Spleen (tissue), 7 donors: ENCODE measurements at regions not wholly inside any gene's neighbourhood (a gene's known extent, or its start where the extent isn't known, plus 50 kb on each side); places are given as distances from the start of the nearest gene placed in this dataset.

Source experiments
- POLR2A ChIP-seq, 3 donors: fragments of 450-650 bp; IDR thresholded peaks; one replicate each; pipeline ENCODE4 v1.5.1; 2017; ENCODE audit warnings: antibody characterized with exemption in 3 of 3, mild to moderate bottlenecking in 1 of 3
- POLR2AphosphoS5 ChIP-seq, 3 donors: sonication (generic); formaldehyde crosslinking; IDR thresholded peaks; one replicate each; pipeline ENCODE4 v1.5.1; 2017; ENCODE audit warnings: antibody characterized with exemption in 3 of 3
- TF ChIP-seq, protein P1 (sequence below), 11 experiments: fragments of 200-600 bp in 7 of 11; fragments of 450-650 bp in 4 of 11; sonication (generic) in 4 of 11; IDR thresholded peaks in 8 of 11; conservative IDR thresholded peaks in 3 of 11; 1 replicate in 7 of 11; 2 replicates in 4 of 11; pipeline versions ENCODE4 v1.4.0 to v1.8.0; 2016 to 2021; ENCODE audit warnings: antibody characterized with exemption in 11 of 11, inconsistent platforms in 4 of 11, mild to moderate bottlenecking in 1 of 11
- donor health status: DM: no; HTN: no; CAD: no; lungs with moderate emphysema.
- donor health status: DM: no; HTN: no; CAD: no.
- donor health status: DM: no; HTN: no; CAD: no.

GRCh38 chr7:98779800-98780587 lies 89.8 kb downstream of the TMEM130 start:
- no peak for TF ChIP-seq POLR2A (IDR thresholded peaks at IDR 0.05)
- TF ChIP-seq, protein P1, sequence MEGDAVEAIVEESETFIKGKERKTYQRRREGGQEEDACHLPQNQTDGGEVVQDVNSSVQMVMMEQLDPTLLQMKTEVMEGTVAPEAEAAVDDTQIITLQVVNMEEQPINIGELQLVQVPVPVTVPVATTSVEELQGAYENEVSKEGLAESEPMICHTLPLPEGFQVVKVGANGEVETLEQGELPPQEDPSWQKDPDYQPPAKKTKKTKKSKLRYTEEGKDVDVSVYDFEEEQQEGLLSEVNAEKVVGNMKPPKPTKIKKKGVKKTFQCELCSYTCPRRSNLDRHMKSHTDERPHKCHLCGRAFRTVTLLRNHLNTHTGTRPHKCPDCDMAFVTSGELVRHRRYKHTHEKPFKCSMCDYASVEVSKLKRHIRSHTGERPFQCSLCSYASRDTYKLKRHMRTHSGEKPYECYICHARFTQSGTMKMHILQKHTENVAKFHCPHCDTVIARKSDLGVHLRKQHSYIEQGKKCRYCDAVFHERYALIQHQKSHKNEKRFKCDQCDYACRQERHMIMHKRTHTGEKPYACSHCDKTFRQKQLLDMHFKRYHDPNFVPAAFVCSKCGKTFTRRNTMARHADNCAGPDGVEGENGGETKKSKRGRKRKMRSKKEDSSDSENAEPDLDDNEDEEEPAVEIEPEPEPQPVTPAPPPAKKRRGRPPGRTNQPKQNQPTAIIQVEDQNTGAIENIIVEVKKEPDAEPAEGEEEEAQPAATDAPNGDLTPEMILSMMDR (IDR thresholded peaks at IDR 0.05 in 8 of 11, conservative IDR thresholded peaks at IDR 0.05 in 3 of 11) = no peak
- no peak for TF ChIP-seq POLR2AphosphoS5 (IDR thresholded peaks at IDR 0.05)
